Fibroblast of lung (primary cell): ENCODE measurements at regions not wholly inside any gene's neighbourhood (a gene's known extent, or its start where the extent isn't known, plus 50 kb on each side); places are given as distances from the start of the nearest gene placed in this dataset.

Experiments used
- DNase-seq, 2 donors: peaks; one replicate each; pipeline versions ENCODE4 v3.0.0 to v3.0.0-alpha.2; 2010; ENCODE audit warnings: low read depth in 2 of 2
- H2AFZ ChIP-seq: 2 replicates; pipeline ENCODE4 v1.5.1; 2012; ENCODE audit warnings: low read length, control low read depth, inconsistent platforms
- H3K27ac ChIP-seq: 2 replicates; pipeline ENCODE4 v1.5.1; 2011; ENCODE audit warnings: low read length, control low read depth; ENCODE audit not compliant: insufficient read depth
- H3K27me3 ChIP-seq: 2 replicates; pipeline ENCODE4 v1.5.1; 2011; ENCODE audit warnings: mild to moderate bottlenecking, low read length; ENCODE audit not compliant: control insufficient read depth, insufficient read depth
- H3K36me3 ChIP-seq: 2 replicates; pipeline ENCODE4 v1.5.1; 2011; ENCODE audit warnings: low read length; ENCODE audit not compliant: control insufficient read depth, insufficient read depth
- H3K4me1 ChIP-seq: 2 replicates; pipeline ENCODE4 v1.5.1; 2011; ENCODE audit warnings: low read length; ENCODE audit not compliant: control insufficient read depth, insufficient read depth; ENCODE audit errors: extremely low read depth
- H3K4me2 ChIP-seq: 2 replicates; pipeline ENCODE4 v1.5.1; 2011; ENCODE audit warnings: low read length, control low read depth; ENCODE audit not compliant: insufficient read depth; ENCODE audit errors: extremely low read depth
- H3K4me3 ChIP-seq, 4 experiments: fragments of 200-600 bp in 1 of 4; sonication (generic) in 1 of 4; replicated peaks in 1 of 4; 2 replicates each; pipeline ENCODE4 v1.5.1; 2011 to 2016; ENCODE audit warnings: low read length in 4 of 4, low read depth in 3 of 4, mild to moderate bottlenecking in 3 of 4, control low read depth in 2 of 4, inconsistent platforms in 1 of 4, mixed read lengths in 1 of 4; ENCODE audit not compliant: insufficient read depth in 1 of 4; ENCODE audit errors: control extremely low read depth in 1 of 4
- H3K79me2 ChIP-seq: 2 replicates; pipeline ENCODE4 v1.5.1; 2012; ENCODE audit warnings: mild to moderate bottlenecking, low read length, inconsistent platforms; ENCODE audit not compliant: control insufficient read depth, insufficient read depth
- H3K9ac ChIP-seq: 2 replicates; pipeline ENCODE4 v1.5.1; 2011; ENCODE audit warnings: mild to moderate bottlenecking, low read length, control low read depth; ENCODE audit not compliant: insufficient read depth
- H3K9me3 ChIP-seq: 2 replicates; pipeline ENCODE4 v1.5.1; 2012; ENCODE audit warnings: low read depth, low read length; ENCODE audit not compliant: control insufficient read depth, insufficient read depth
- H4K20me1 ChIP-seq: 2 replicates; pipeline ENCODE4 v1.5.1; 2011; ENCODE audit warnings: low read length; ENCODE audit not compliant: control insufficient read depth, insufficient read depth; ENCODE audit errors: extremely low read depth
- CTCF ChIP-seq, 2 donors: IDR thresholded peaks in 1 of 2; conservative IDR thresholded peaks in 1 of 2; 1 replicate in 1 of 2; 2 replicates in 1 of 2; pipeline ENCODE4 v1.5.1; 2011 to 2012; ENCODE audit warnings: low read length in 2 of 2, control low read depth in 1 of 2, inconsistent platforms in 1 of 2, low read depth in 1 of 2, mild to moderate bottlenecking in 1 of 2
- EZH2 ChIP-seq: IDR thresholded peaks from 2 replicates; pipeline ENCODE4 v1.5.1; 2012; ENCODE audit warnings: low read length, control low read depth, mild to moderate bottlenecking; ENCODE audit errors: missing control alignments

DNA sequence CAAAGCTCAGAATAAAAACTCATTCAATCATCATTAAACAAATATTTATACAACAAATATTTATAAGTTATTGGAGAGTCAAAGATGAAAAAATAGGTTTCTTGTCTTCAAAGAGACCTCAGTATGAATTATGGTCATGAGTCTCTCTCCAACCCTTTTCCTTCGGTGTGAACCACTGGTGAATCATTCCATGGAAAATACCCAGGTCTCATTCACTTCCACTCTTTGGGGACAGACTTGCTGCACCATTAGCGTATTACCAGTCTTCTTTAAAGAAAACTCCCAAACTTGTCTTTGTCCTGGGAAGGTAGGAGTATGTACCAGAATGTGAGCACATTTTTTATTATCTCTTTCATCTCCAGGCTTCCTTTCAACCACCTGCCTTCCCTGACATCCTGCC is 257.4 kb upstream of the RBMS1 start:
- peak; percentile 32 to 76 for DNase-seq

DNA sequence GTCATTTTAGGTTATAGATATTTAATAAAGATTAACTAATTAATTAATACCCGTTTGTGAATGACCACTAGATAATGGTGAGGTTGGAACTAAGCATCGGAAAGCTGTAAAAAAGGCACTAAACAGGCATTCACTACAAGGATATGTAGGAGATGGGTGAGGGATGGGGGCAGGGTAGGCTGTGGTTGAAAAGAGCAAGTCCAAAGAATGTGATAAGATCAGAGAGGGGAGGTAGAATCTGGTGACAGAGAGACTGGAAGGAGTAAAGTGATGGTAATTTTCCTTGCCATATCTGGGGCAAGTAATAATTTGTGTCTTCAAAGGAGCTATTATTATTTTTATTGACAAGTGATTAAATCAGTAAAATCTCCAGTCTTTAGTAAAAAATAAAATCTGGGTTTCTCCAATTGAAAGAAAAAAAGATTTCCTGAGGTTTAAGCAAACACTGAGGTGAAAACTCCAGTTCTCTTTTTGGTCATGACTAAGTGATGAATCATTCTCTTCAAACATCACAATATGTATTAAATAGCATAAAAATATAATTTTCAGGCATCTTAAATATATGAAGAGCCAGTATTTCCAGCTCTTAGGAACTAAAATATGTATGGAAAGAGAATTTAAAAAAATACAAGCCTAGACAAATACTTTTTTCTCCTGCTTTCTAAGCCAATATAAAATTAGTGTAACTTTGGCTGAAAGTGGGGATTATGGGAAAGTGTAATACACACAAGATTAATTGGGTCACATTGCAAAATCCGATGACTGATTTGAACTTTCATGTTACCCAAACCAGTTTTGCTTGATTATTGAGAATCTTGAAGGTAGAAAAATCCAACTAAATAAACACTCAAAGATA is 259.1 kb upstream of the RBMS1 start:
- Histone ChIP-seq H3K36me3 (no peaks in the 10 kb centered on the region), H3K27ac (peak overlapping the region; percentile 5), H3K4me1 (peaks cover 9% of the 10 kb centered on the region), H3K4me3 (no peak overlapping the region), H3K9me3 (no peaks in the 10 kb centered on the region), H2AFZ (peak overlapping the region; percentile 24), H3K4me2 (peak overlapping the region; percentile 49), H3K27me3 (no peaks in the 10 kb centered on the region), H3K79me2 (no peaks in the 10 kb centered on the region), H4K20me1 (no peaks in the 10 kb centered on the region), H3K9ac (no peak overlapping the region)
- TF ChIP-seq CTCF (conservative IDR thresholded peaks at IDR 0.05 in 1 of 2, IDR thresholded peaks at IDR 0.05 in 1 of 2; ENCODE audit: low read depth in 1 of 2, low read length in 2 of 2) (no peak), EZH2 (no peak)
- peak; percentile 61 to 74 for DNase-seq

More for the DNA sequence above, 257.4 kb upstream of the RBMS1 start:
- Histone ChIP-seq H2AFZ (no peak overlapping the region), H3K36me3 (no peaks in the 10 kb centered on the region), H3K27me3 (no peaks in the 10 kb centered on the region), H3K4me1 (peaks cover 9% of the 10 kb centered on the region), H3K4me2 (peak overlapping the region; percentile 32), H4K20me1 (no peaks in the 10 kb centered on the region), H3K9ac (no peak overlapping the region), H3K79me2 (no peaks in the 10 kb centered on the region), H3K9me3 (no peaks in the 10 kb centered on the region), H3K27ac (no peak overlapping the region), H3K4me3 (no peak overlapping the region)
- no peak for TF ChIP-seq EZH2
- no peak for TF ChIP-seq CTCF (conservative IDR thresholded peaks at IDR 0.05 in 1 of 2, IDR thresholded peaks at IDR 0.05 in 1 of 2; ENCODE audit: low read depth in 1 of 2, low read length in 2 of 2)

GRCh38 chr2:160753331-160753654 is 259.7 kb upstream of the RBMS1 start:
- no peak for DNase-seq
- Histone ChIP-seq H3K4me2 (no peak overlapping the region), H3K4me1 (peaks cover 9% of the 10 kb centered on the region), H3K27ac (no peak overlapping the region), H3K9ac (no peak overlapping the region), H3K9me3 (no peaks in the 10 kb centered on the region), H3K4me3 (no peak overlapping the region), H2AFZ (no peak overlapping the region), H3K36me3 (no peaks in the 10 kb centered on the region), H3K79me2 (no peaks in the 10 kb centered on the region), H4K20me1 (no peaks in the 10 kb centered on the region), H3K27me3 (no peaks in the 10 kb centered on the region)
- TF ChIP-seq CTCF (conservative IDR thresholded peaks at IDR 0.05 in 1 of 2, IDR thresholded peaks at IDR 0.05 in 1 of 2; ENCODE audit: low read depth in 1 of 2, low read length in 2 of 2) (no peak), EZH2 (no peak)
